DND-41 (cell line): ENCODE measurements at regions not wholly inside any gene's neighbourhood (a gene's known extent, or its start where the extent isn't known, plus 50 kb on each side); places are given as distances from the start of the nearest gene placed in this dataset.
"Not testable (repeated sequence)": the region's sequence is repeated elsewhere in the genome, so short reads cannot be mapped to it uniquely, and the experiment has no call there.

Experiments
- CTCF ChIP-seq: IDR thresholded peaks from 2 replicates; pipeline ENCODE4 v1.5.1; 2012; ENCODE audit warnings: borderline replicate concordance, low read length, moderate library complexity, mild to moderate bottlenecking; ENCODE audit not compliant: poor library complexity, severe bottlenecking; ENCODE audit errors: extremely low read depth
- EZH2 ChIP-seq: IDR thresholded peaks from 3 replicates; pipeline ENCODE4 v1.6.1; 2012; ENCODE audit warnings: borderline replicate concordance, low read depth, mild to moderate bottlenecking, moderate library complexity, low read length, inconsistent platforms; ENCODE audit not compliant: severe bottlenecking

DNA sequence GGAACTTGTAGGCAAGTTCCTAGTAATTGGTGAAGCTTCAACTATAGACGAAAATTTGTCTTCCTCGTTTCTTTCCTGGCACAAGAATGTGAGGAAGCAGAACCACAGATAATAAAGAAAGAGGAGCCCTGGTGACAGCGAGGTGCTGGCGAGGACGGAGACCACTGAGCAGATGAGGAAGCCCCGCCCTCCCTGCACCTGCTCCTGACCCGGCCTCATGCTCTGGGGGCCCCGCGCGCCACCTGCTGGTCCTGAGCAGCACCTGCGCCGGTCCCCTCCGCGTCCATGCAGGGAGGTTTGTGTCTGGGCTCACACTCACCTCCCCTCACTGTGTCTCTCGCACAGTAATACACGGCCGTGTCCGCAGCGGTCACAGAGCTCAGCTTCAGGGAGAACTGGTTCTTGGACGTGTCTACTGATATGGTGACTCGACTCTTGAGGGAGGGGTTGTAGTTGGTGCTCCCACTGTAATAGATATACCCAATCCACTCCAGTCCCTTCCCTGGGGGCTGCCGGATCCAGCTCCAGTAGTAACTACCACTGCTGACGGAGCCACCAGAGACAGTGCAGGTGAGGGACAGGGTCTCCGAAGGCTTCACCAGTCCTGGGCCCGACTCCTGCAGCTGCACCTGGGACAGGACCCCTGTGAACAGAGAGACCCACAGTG, 1112.5 kb downstream of the TMEM121 start:
- TF ChIP-seq CTCF, EZH2: not testable (repeated sequence)
